ENCODE measurements at regions not wholly inside any gene's neighbourhood (a gene's known extent, or its start where the extent isn't known, plus 50 kb on each side); places are given as distances from the start of the nearest gene placed in this dataset.

GRCh38 chr5:124920909-124921666 is 174.6 kb upstream of the ZNF608 start:
- Histone ChIP-seq H3K4me3 (replicated peaks in 1 of 3; ENCODE audit: insufficient read depth in 1 of 3, low read depth in 2 of 3, low read length in 3 of 3) (no peak overlapping the region), H3K36me3 (replicated peaks in 1 of 2; ENCODE audit: control insufficient read depth in 1 of 2, insufficient read depth in 2 of 2, low read length in 2 of 2) (no peaks in the 10 kb centered on the region), H3K4me1 (ENCODE audit: insufficient read depth, low read length) (no peaks in the 10 kb centered on the region), H3K79me2 (ENCODE audit: insufficient read depth, low read length) (no peaks in the 10 kb centered on the region), H3K4me2 (ENCODE audit: low read depth, low read length) (no peak overlapping the region), H3K9me3 (ENCODE audit: low read length) (no peaks in the 10 kb centered on the region), H2AFZ (ENCODE audit: low read length) (no peak overlapping the region), H3K27me3 (ENCODE audit: control insufficient read depth in 1 of 2, insufficient read depth in 2 of 2, low read length in 2 of 2) (no peaks in the 10 kb centered on the region; a peak in 1 of 5 replicates), H3K27ac (ENCODE audit: extremely low read length, insufficient read depth, low read length) (no peak overlapping the region), H4K20me1 (ENCODE audit: insufficient read depth, low read length) (no peaks in the 10 kb centered on the region), H3K9ac (ENCODE audit: insufficient read depth, low read depth, low read length) (no peak overlapping the region)
- intact Hi-C loops (cut with micrococcal nuclease; ENCODE audit: unreplicated experiment) (no loop called here), in situ Hi-C loops (cut with HindIII; ENCODE audit: extremely low pct_ligation_motif_present, low pct_unique_long_range_greater_than_20kb) (no loop called here)
- no TSS peak for BruUV-seq (replicated peaks)
- ATAC-seq = no peak
- WGBS (ENCODE audit: low lambda C conversion rate) = 15% methylated on average over 9 of the region's 9 CpGs
- TF ChIP-seq PLSCR1 (CRISPR knock-in tag; IDR thresholded peaks at IDR 0.05; ENCODE audit: borderline replicate concordance) (no peak), ZNF569 (CRISPR knock-in tag; IDR thresholded peaks at IDR 0.05; ENCODE audit: borderline replicate concordance) (no peak), THAP11 (CRISPR knock-in tag; IDR thresholded peaks at IDR 0.05) (no peak), ZNF557 (CRISPR knock-in tag; IDR thresholded peaks at IDR 0.05) (no peak), FOSL2 (CRISPR knock-in tag; IDR thresholded peaks at IDR 0.05) (no peak), ZBTB26 (CRISPR knock-in tag; IDR thresholded peaks at IDR 0.05; ENCODE audit: borderline replicate concordance) (no peak), SKI (IDR thresholded peaks at IDR 0.05; ENCODE audit: partially characterized antibody) (no peak), GATA4 (IDR thresholded peaks at IDR 0.05; ENCODE audit: borderline replicate concordance, low read depth) (no peak), NFE2L2 (IDR thresholded peaks at IDR 0.05; ENCODE audit: low read length) (no peak), ZBTB4 (CRISPR knock-in tag; IDR thresholded peaks at IDR 0.05; ENCODE audit: borderline replicate concordance) (no peak), HOXD1 (CRISPR knock-in tag; IDR thresholded peaks at IDR 0.05) (no peak), ZNF331 (CRISPR knock-in tag; IDR thresholded peaks at IDR 0.05) (no peak), ZNF558 (CRISPR knock-in tag; IDR thresholded peaks at IDR 0.05; ENCODE audit: borderline replicate concordance) (no peak)
- CTCF ChIA-PET (ENCODE audit: low intra/inter-chr PET ratio, low total read pairs) = no interaction called here
- no peak for FAIRE-seq
- DNase-seq (ENCODE audit: low spot score) = no peak
- POLR2A ChIA-PET = no interaction called here

Measured in HepG2 (cell line).